ENCODE measurements at regions not wholly inside any gene's neighbourhood (a gene's known extent, or its start where the extent isn't known, plus 50 kb on each side); places are given as distances from the start of the nearest gene placed in this dataset.

DNA sequence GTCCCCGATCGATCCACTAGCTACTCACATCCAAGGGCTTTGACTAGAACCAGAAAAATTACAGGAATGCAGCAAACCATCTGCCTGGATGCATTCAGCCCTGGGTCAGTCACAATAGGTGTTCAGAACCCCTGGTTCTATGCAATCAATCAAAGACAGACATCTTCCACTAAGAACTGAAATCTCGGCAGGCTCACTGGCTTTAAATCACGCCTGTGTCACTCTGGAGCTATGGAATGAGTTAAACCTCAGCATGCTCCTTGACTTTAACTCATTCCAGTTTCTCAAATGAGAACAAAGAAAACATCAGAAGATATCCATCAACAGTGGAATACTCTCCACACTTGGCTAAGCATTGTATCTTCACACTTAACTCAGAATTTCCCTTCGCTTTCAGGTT is 68.1 kb upstream of the SPTBN1 start:
- intact Hi-C loops (cut with micrococcal nuclease), result no loop called here

DNA sequence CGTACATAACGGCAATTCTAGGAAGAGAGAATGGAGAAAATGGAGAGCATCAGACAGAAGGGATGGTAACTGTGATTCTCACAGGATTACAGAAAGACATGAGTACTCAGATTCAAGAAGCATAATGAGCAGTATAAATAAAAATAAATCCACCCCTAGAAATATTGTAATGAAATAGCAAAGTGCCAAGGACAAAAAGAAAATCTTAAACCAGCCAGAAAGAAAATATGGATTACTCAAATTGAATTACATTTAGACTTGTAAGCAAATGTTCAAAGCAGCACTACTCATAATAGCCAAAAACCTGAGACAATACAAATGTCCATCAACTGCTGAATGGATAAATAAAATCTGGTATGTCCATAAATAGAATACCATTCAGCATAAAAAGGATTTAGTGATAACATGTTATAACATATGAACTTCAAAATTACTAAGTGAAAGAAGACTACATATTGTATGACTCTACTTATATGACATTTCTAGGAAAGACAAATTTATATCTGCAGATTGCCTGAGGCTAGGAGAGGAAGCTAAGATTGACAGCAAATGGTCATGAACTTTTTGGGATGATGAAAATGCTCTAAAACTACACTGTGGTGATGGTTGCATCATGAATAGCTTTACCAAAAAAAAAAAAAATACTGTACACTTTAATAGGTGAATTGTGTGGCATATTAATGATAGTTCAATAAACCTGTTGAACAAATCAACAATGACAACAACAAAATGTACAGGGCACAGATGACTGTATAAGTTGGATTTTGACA is 63.4 kb upstream of the SPTBN1 start:
- intact Hi-C loops (cut with micrococcal nuclease), result no loop called here

- intact Hi-C loops (cut with micrococcal nuclease), result no loop called here
Measured at GRCh38 chr2:54394392-54394791, 61.7 kb upstream of the SPTBN1 start.

- intact Hi-C loops (cut with micrococcal nuclease), result no loop called here
Measured at GRCh38 chr2:54396107-54396506, 60.0 kb upstream of the SPTBN1 start.

DNA sequence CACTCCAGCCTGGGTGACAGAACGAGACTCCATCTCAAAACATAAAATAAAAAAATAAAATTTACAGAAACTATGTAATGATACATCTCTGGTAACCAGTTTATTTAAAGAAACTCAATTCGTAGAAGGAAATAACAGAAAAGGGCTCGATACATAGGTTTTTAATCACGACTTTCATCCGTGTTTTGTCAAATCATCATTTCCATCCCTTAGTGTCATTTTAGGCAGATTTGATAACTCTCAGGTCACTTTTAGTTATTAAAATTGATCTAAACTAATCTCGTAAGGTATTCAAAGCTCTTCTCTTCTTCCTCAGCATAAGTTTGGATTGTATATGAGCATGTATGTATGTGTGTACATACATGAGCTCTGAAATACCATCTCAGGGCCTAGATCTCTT is 59.3 kb upstream of the SPTBN1 start:
- intact Hi-C loops (cut with micrococcal nuclease), result no loop called here

DNA sequence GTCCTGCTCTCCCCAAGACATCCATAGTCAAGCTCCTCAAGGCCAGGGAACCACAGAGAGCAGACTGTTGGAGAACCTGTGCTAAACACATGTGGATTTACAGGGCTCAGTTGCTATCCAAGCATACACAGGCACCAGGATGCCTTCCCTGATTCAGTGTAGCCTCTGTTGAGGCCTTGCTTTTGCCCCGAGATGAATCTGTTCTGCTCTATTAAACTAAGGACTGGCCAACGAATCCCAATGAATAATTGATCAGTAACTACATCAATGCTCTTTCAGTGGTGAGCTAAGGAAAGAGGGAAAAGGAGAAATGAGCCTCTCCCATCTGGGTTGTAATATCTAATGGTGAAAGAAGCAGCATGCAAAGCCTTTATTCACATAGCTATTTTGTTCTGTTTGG is 58.7 kb upstream of the SPTBN1 start:
- intact Hi-C loops (cut with micrococcal nuclease), result no loop called here

- intact Hi-C loops (cut with micrococcal nuclease), result no loop called here
Measured at GRCh38 chr2:54401554-54401953, 54.6 kb upstream of the SPTBN1 start.

GRCh38 chr2:54402350-54402749 is 53.8 kb upstream of the SPTBN1 start:
- intact Hi-C loops (cut with micrococcal nuclease), result no loop called here

GRCh38 chr2:54403512-54404238 is 52.5 kb upstream of the SPTBN1 start:
- intact Hi-C loops (cut with micrococcal nuclease), result no loop called here

DNA sequence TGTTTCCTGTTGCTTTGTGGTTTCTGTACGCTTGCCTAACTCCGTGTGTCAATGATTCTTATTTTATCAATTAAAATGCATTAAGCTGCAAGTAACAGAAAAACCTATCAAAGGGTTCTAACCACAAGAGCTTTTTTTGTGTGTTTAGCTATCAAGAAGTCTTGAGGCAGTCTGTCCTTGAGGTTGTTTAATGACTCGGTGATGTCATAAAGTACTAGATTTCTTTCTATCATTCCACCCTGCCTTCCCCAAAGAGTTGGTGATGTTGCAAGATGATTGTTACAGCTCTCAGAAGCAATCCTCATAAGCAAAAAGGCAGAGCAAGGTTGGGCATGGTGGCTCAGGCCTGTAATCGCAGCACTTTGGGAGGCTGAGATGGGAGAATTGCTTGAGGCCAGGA is 51.9 kb upstream of the SPTBN1 start:
- intact Hi-C loops (cut with micrococcal nuclease), result no loop called here

- intact Hi-C loops (cut with micrococcal nuclease), result no loop called here
Measured at GRCh38 chr2:54406031-54406430, 50.1 kb upstream of the SPTBN1 start.
